ENCODE measurements at regions not wholly inside any gene's neighbourhood (a gene's known extent, or its start where the extent isn't known, plus 50 kb on each side); places are given as distances from the start of the nearest gene placed in this dataset.
"Not testable (repeated sequence)": the region's sequence is repeated elsewhere in the genome, so short reads cannot be mapped to it uniquely, and the experiment has no call there.

GRCh38 chr19:13712767-13713201, 51.5 kb upstream of the MRI1 start:
- no peak for DNase-seq

GRCh38 chr19:13707915-13708314, 56.4 kb upstream of the MRI1 start:
- no peak for DNase-seq

GRCh38 chr19:13705928-13706447, 58.3 kb upstream of the MRI1 start:
- DNase-seq, result no peak

GRCh38 chr19:13705201-13705600, 59.1 kb upstream of the MRI1 start:
- no peak for DNase-seq

- no peak for DNase-seq
These were observed 62.7 kb upstream of the MRI1 start for GRCh38 chr19:13701624-13702023.

GRCh38 chr19:13700621-13701020, 63.7 kb upstream of the MRI1 start:
- DNase-seq, result no peak

GRCh38 chr19:13699786-13700185, 64.5 kb upstream of the MRI1 start:
- no peak for DNase-seq

GRCh38 chr19:13696839-13697238, 67.5 kb upstream of the MRI1 start:
- DNase-seq, result no peak

GRCh38 chr19:13693889-13694288, 70.4 kb upstream of the MRI1 start:
- DNase-seq, result no peak

- DNase-seq, result no peak
These were observed 72.5 kb upstream of the MRI1 start for GRCh38 chr19:13691569-13692435.

- DNase-seq, result peak in 1 of 2 experiments; percentile 26
These were observed 75.2 kb upstream of the MRI1 start for GRCh38 chr19:13689085-13689484.

- DNase-seq, result no peak
These were observed 80.3 kb upstream of the MRI1 start for GRCh38 chr19:13684021-13684420.

- DNase-seq, result no peak
These were observed 82.8 kb upstream of the MRI1 start for GRCh38 chr19:13681509-13681908.

- DNase-seq, result not testable (repeated sequence)
These were observed 83.5 kb upstream of the MRI1 start for GRCh38 chr19:13680708-13681360.

- DNase-seq, result not testable (repeated sequence)
These were observed 87.4 kb upstream of the MRI1 start for GRCh38 chr19:13676967-13677366.

GRCh38 chr19:13672480-13673175, 91.7 kb upstream of the MRI1 start:
- peak; percentile 20 to 33 for DNase-seq

GRCh38 chr19:13670846-13671245, 93.5 kb upstream of the MRI1 start:
- DNase-seq, result no peak

- DNase-seq, result no peak
These were observed 94.5 kb upstream of the MRI1 start for GRCh38 chr19:13669780-13670355.

GRCh38 chr19:13668964-13669363, 95.4 kb upstream of the MRI1 start:
- DNase-seq, result no peak

- DNase-seq, result no peak
These were observed 98.2 kb upstream of the MRI1 start for GRCh38 chr19:13666165-13666564.

- no peak for DNase-seq
These were observed 99.0 kb upstream of the MRI1 start for GRCh38 chr19:13665125-13665905.
